ENCODE measurements at regions not wholly inside any gene's neighbourhood (a gene's known extent, or its start where the extent isn't known, plus 50 kb on each side); places are given as distances from the start of the nearest gene placed in this dataset.

DNA sequence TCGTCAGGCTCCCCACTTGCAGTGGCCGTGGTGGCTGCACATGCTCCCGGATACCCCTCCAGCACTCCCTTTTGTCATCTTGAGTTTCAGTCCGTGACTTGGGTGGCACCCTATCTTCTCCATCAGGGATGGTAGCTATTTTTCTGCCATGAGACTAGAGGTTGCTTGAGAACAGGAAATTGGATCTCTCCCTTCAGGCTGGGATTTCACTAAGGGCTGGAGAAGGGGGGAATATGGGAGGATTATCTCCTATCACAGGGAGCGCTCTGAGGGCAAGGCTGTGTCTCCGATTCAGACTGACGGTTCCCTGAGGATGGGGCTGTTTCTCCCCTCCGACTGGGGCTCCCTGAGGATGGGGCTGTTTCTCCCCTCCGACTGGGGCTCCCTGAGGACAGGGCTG lies 123.1 kb downstream of the MRPL14 start:
- intact Hi-C loops (cut with DNase I; ENCODE audit: low total_unique reads) (loop anchor here (2.0 to 5.0 kb wide), 4 partner anchors 13 to 332 kb away; no protein-coding TSS in a partner anchor), in situ Hi-C loops (cut with MboI; ENCODE audit: low sequenced_read_pairs in 4 of 4) (no loop called here)
- Histone ChIP-seq H3K27ac (peak overlapping the region; percentile 83 to 93 (median 88)), H3K4me3 (peak overlapping the region in 1 of 4 donors; percentile 5), H3K9me3 (no peaks in the 10 kb centered on the region), H3K36me3 (no peaks in the 10 kb centered on the region), H3K27me3 (no peaks in the 10 kb centered on the region), H3K4me1 (peaks cover 37 to 45% of the 10 kb centered on the region in 2 donors)
- TF ChIP-seq, protein P1, sequence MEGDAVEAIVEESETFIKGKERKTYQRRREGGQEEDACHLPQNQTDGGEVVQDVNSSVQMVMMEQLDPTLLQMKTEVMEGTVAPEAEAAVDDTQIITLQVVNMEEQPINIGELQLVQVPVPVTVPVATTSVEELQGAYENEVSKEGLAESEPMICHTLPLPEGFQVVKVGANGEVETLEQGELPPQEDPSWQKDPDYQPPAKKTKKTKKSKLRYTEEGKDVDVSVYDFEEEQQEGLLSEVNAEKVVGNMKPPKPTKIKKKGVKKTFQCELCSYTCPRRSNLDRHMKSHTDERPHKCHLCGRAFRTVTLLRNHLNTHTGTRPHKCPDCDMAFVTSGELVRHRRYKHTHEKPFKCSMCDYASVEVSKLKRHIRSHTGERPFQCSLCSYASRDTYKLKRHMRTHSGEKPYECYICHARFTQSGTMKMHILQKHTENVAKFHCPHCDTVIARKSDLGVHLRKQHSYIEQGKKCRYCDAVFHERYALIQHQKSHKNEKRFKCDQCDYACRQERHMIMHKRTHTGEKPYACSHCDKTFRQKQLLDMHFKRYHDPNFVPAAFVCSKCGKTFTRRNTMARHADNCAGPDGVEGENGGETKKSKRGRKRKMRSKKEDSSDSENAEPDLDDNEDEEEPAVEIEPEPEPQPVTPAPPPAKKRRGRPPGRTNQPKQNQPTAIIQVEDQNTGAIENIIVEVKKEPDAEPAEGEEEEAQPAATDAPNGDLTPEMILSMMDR (IDR thresholded peaks at IDR 0.05 in 4 of 5, conservative IDR thresholded peaks at IDR 0.05 in 1 of 5) = no peak
- TF ChIP-seq POLR2A (IDR thresholded peaks at IDR 0.05) = peak in 1 of 2 donors; percentile 30
- DNase-seq = peak in 1 of 2 donors; percentile 54
- ATAC-seq = peak; percentile 64 to 72

DNA sequence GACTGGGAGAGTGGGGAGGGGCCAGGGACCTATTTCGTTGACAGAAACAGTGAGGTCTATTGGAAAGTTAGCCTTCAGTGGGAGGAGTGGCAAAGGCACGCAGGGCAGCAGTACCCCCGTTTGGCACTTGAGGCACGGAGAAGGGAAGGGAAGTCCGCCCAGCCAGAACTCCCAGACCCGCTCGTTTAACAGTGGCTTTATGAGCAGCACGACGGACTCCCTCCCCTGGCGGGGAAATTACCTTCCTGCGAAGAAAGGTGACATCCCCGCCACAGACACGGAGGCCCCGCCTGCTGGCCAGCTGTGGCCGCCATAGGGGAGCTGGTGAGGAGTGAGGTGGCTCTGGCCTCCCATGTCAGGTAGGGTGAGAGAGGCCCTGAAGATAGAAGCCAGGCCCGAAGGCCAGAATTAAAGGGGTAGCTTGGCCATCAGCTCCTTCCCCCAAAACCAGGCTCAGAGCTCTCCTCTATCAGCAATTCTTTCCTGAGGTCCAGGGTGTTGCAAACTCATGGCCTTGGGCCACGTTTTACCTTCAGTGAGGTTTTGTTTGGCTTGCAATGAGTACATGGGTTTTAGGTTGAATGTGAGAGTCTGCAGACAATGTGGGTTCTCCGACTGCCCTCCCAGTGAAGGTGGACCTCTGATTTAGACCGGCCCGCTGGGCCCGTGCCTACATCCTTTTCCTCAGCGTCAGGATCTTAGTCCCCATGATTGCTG lies 123.7 kb downstream of the MRPL14 start:
- Histone ChIP-seq H3K27ac (peak overlapping the region; percentile 83 to 93 (median 88)), H3K9me3 (no peaks in the 10 kb centered on the region), H3K4me1 (peaks cover 37 to 45% of the 10 kb centered on the region in 2 donors), H3K36me3 (no peaks in the 10 kb centered on the region), H3K27me3 (no peaks in the 10 kb centered on the region), H3K4me3 (peak overlapping the region; percentile 36 to 49 (median 44))
- in situ Hi-C loops (cut with MboI; ENCODE audit: low sequenced_read_pairs in 4 of 4) (no loop called here), intact Hi-C loops (cut with DNase I; ENCODE audit: low total_unique reads) (loop anchor here (2.0 to 5.0 kb wide), 4 partner anchors 13 to 331 kb away; no protein-coding TSS in a partner anchor)
- DNase-seq (peak in 1 of 2 donors; percentile 49), ATAC-seq (peak in 1 of 2 donors; percentile 3)
- TF ChIP-seq, protein P1 (IDR thresholded peaks at IDR 0.05 in 4 of 5, conservative IDR thresholded peaks at IDR 0.05 in 1 of 5) = no peak
- TF ChIP-seq POLR2A (IDR thresholded peaks at IDR 0.05) = no peak

DNA sequence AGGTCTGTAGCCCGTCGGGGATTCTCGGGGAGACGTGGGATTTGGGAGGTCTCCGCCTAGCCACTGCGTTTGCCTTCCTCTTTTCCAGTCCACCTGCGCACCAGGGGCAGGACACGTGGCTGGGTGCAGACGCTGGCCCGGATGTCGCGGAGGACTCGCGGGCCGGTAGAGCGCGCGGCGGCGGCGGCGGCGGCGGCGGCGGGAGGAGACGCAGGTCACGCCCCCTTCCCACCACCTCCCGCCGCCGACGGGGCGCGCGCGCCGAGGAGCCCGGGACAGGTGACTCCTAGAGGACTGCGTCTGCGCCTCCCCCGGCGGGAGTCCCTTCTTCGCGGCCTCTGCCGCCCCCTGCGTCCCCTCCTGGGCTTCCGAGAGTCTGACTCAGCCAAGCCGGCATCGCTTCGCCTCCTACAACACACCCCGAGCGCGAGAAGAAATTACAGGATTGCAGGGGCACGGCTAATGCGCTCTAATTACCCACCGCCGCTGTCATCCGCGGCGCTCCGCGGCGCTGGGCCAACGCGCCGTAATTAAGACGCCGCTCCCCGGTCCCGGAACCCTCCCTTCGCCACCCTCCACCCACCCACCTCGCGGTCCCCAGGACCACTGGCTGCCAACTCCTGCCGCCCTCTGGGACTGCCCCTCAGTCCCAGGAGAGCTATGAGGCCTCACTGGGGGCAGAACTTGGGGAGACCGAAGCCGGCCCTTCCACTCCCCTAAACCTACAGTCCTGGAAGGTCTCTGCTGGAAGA lies 124.5 kb downstream of the MRPL14 start:
- Histone ChIP-seq H3K27ac (peak overlapping the region; percentile 83 to 93 (median 88)), H3K36me3 (no peaks in the 10 kb centered on the region), H3K27me3 (no peaks in the 10 kb centered on the region), H3K4me1 (peaks cover 36 to 45% of the 10 kb centered on the region in 2 donors), H3K9me3 (no peaks in the 10 kb centered on the region), H3K4me3 (peak overlapping the region; percentile 36 to 49 (median 44))
- DNase-seq (peak; percentile 39 to 78), ATAC-seq (peak; percentile 22 to 36)
- peak; percentile 63 to 70 for TF ChIP-seq POLR2A (IDR thresholded peaks at IDR 0.05)
- TF ChIP-seq, protein P1 (IDR thresholded peaks at IDR 0.05 in 4 of 5, conservative IDR thresholded peaks at IDR 0.05 in 1 of 5) = peak in 4 of 5 experiments; percentile 8 to 36 (median 29)
- intact Hi-C loops (cut with DNase I; ENCODE audit: low total_unique reads) = loop anchor here (1.0 to 5.0 kb wide), 2 partner anchors 8 to 330 kb away; no protein-coding TSS in a partner anchor
- in situ Hi-C loops (cut with MboI; ENCODE audit: low sequenced_read_pairs in 4 of 4) = no loop called here

DNA sequence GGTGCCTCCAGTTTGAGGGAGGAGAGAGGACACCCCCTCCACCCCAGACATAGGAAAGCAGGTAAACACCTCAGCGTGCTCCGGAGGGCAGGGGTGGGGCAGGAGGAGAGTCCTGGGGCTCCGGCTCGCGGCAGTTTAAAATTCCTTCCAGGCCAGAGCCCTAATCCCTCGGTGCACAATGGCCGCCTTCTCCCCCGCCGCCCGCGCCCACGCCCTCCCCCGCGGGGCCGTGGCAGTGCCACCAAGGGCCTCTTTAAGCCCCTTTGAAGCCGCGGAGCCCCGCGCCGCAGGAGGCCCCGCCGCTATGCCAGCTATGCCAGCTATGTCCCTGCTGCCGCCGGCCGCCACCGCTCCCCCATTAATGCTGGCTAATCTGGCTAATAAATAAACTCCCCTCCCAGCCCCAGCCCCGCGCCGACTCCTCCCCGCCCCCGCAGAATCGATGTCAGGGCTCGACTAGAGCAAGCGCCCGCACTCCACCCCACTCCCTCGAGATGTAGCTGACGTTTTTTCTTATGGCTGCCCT lies 125.1 kb downstream of the MRPL14 start:
- in situ Hi-C loops (cut with MboI; ENCODE audit: low sequenced_read_pairs in 4 of 4) = no loop called here
- DNase-seq = no peak

More for the DNA sequence above, 125.1 kb downstream of the MRPL14 start:
- peak overlapping the region; percentile 36 to 49 (median 44) for H3K4me3 ChIP-seq
- no peaks in the 10 kb centered on the region for H3K27me3 ChIP-seq
- no peaks in the 10 kb centered on the region for H3K9me3 ChIP-seq
- H3K36me3 ChIP-seq = no peaks in the 10 kb centered on the region
- TF ChIP-seq, protein P1 (IDR thresholded peaks at IDR 0.05 in 4 of 5, conservative IDR thresholded peaks at IDR 0.05 in 1 of 5) = no peak
- TF ChIP-seq POLR2A (IDR thresholded peaks at IDR 0.05) = no peak
- no peak for ATAC-seq
- intact Hi-C loops (cut with DNase I; ENCODE audit: low total_unique reads) = loop anchor here (1.0 to 5.0 kb wide), 2 partner anchors 8 to 330 kb away; no protein-coding TSS in a partner anchor
- H3K27ac ChIP-seq = peak overlapping the region; percentile 43 to 93 (median 72)
- H3K4me1 ChIP-seq = peaks cover 30 to 45% of the 10 kb centered on the region in 2 donors
